GM18505 (cell line): ENCODE measurements at regions not wholly inside any gene's neighbourhood (a gene's known extent, or its start where the extent isn't known, plus 50 kb on each side); places are given as distances from the start of the nearest gene placed in this dataset.

Source experiments
- ATAC-seq: cut with Tn5 transposase; IDR thresholded peaks from one replicate; pipeline ENCODE4 v1.9.1; 2021; ENCODE audit not compliant: unreplicated experiment
- POLR2A ChIP-seq: IDR thresholded peaks from 4 replicates; pipeline ENCODE4 v1.6.1; 2011; ENCODE audit warnings: borderline replicate concordance; ENCODE audit not compliant: insufficient read depth, insufficient read length; ENCODE audit errors: extremely low read depth

- TF ChIP-seq POLR2A = no peak
- ATAC-seq = no peak
These were observed 110.7 kb upstream of the GZMB start for GRCh38 chr14:24744641-24745040.

GRCh38 chr14:24741871-24742270, 107.9 kb upstream of the GZMB start:
- no peak for ATAC-seq
- no peak for TF ChIP-seq POLR2A

GRCh38 chr14:24735984-24736630, 102.1 kb upstream of the GZMB start:
- ATAC-seq = no peak
- TF ChIP-seq POLR2A = no peak

GRCh38 chr14:24734917-24735500, 101.0 kb upstream of the GZMB start:
- no peak for TF ChIP-seq POLR2A
- ATAC-seq = no peak

- no peak for ATAC-seq
- TF ChIP-seq POLR2A = no peak
These were observed 92.5 kb upstream of the GZMB start for GRCh38 chr14:24726480-24726879.

GRCh38 chr14:24725311-24725710, 91.3 kb upstream of the GZMB start:
- TF ChIP-seq POLR2A = no peak
- no peak for ATAC-seq

GRCh38 chr14:24721775-24722174, 87.8 kb upstream of the GZMB start:
- no peak for TF ChIP-seq POLR2A

GRCh38 chr14:24715239-24715638, 81.2 kb upstream of the GZMB start:
- no peak for ATAC-seq
- TF ChIP-seq POLR2A = no peak

More at GRCh38 chr14:24721775-24722174, 87.8 kb upstream of the GZMB start:
- ATAC-seq = no peak

- no peak for ATAC-seq
- TF ChIP-seq POLR2A = no peak
These were observed 79.4 kb upstream of the GZMB start for GRCh38 chr14:24713404-24713803.

- TF ChIP-seq POLR2A = no peak
- ATAC-seq = no peak
These were observed 78.9 kb upstream of the GZMB start for GRCh38 chr14:24712909-24713308.

- no peak for ATAC-seq
- TF ChIP-seq POLR2A = no peak
These were observed 78.4 kb upstream of the GZMB start for GRCh38 chr14:24712374-24712773.

GRCh38 chr14:24710403-24711112, 76.6 kb upstream of the GZMB start:
- ATAC-seq = no peak
- no peak for TF ChIP-seq POLR2A

- no peak for ATAC-seq
These were observed 74.7 kb upstream of the GZMB start for GRCh38 chr14:24708684-24709083.

GRCh38 chr14:24706351-24706750, 72.4 kb upstream of the GZMB start:
- TF ChIP-seq POLR2A = no peak
- no peak for ATAC-seq

More at GRCh38 chr14:24708684-24709083, 74.7 kb upstream of the GZMB start:
- TF ChIP-seq POLR2A = no peak
